HEK293T (cell line): ENCODE measurements at regions not wholly inside any gene's neighbourhood (a gene's known extent, or its start where the extent isn't known, plus 50 kb on each side); places are given as distances from the start of the nearest gene placed in this dataset.

Experiments
- CTCF ChIA-PET: fragments of 350-600 bp; formaldehyde crosslinking; extraction: SDS; loops from one replicate; lab custom pipeline; 2021; ENCODE audit warnings: antibody characterized with exemption, inconsistent platforms; lab: Yijun Ruan, JAX
- POLR2A ChIA-PET: fragments of 350-600 bp; formaldehyde crosslinking; extraction: SDS; loops from one replicate; lab custom pipeline; 2020; ENCODE audit warnings: antibody characterized with exemption, inconsistent platforms; lab: Yijun Ruan, JAX
- DNase-seq: peaks from one replicate; pipeline ENCODE4 v3.0.0; 2012; ENCODE audit warnings: mixed read lengths; ENCODE audit errors: extremely low spot score
- ARNT ChIP-seq: fragments of 450-650 bp; IDR thresholded peaks from 2 replicates; pipeline ENCODE4 v1.6.1; 2017; ENCODE audit warnings: mild to moderate bottlenecking
- BHLHE40 ChIP-seq: fragments of 450-650 bp; IDR thresholded peaks from 2 replicates; pipeline ENCODE4 v1.6.1; 2016; ENCODE audit warnings: mild to moderate bottlenecking, moderate library complexity, borderline replicate concordance
- CTBP1 ChIP-seq: fragments of 450-650 bp; IDR thresholded peaks from 2 replicates; pipeline ENCODE4 v1.6.1; 2016; ENCODE audit warnings: borderline replicate concordance
- ELF4 ChIP-seq: fragments of 450-650 bp; IDR thresholded peaks from 2 replicates; pipeline ENCODE4 v1.6.1; 2017; ENCODE audit warnings: antibody characterized with exemption
- FOXA1 ChIP-seq: fragments of 450-650 bp; IDR thresholded peaks from 2 replicates; pipeline ENCODE4 v1.6.1; 2016; ENCODE audit warnings: mild to moderate bottlenecking
- FOXK2 ChIP-seq: fragments of 450-650 bp; IDR thresholded peaks from 2 replicates; pipeline ENCODE4 v1.6.1; 2016; ENCODE audit warnings: mild to moderate bottlenecking
- FOXM1 ChIP-seq: fragments of 450-650 bp; IDR thresholded peaks from 2 replicates; pipeline ENCODE4 v1.6.1; 2017; ENCODE audit warnings: mild to moderate bottlenecking, borderline replicate concordance
- HDGF ChIP-seq: fragments of 450-650 bp; IDR thresholded peaks from 2 replicates; pipeline ENCODE4 v1.6.1; 2017; ENCODE audit warnings: antibody characterized with exemption, borderline replicate concordance
- L3MBTL2 ChIP-seq: fragments of 450-650 bp; conservative IDR thresholded peaks from 2 replicates; pipeline ENCODE4 v1.6.1; 2016; ENCODE audit warnings: mild to moderate bottlenecking
- LEF1 ChIP-seq: fragments of 450-650 bp; IDR thresholded peaks from 2 replicates; pipeline ENCODE4 v1.6.1; 2017; ENCODE audit warnings: mild to moderate bottlenecking, borderline replicate concordance
- NFRKB ChIP-seq: fragments of 450-650 bp; IDR thresholded peaks from 2 replicates; pipeline ENCODE4 v1.6.1; 2016; ENCODE audit warnings: mild to moderate bottlenecking, moderate library complexity
- SP1 ChIP-seq: fragments of 450-650 bp; IDR thresholded peaks from 2 replicates; pipeline ENCODE4 v1.6.1; 2017
- SUZ12 ChIP-seq: fragments of 450-650 bp; IDR thresholded peaks from 2 replicates; pipeline ENCODE4 v1.6.1; 2016; ENCODE audit warnings: mild to moderate bottlenecking
- TARDBP ChIP-seq: fragments of 450-650 bp; IDR thresholded peaks from 2 replicates; pipeline ENCODE4 v1.6.1; 2016
- ZNF384 ChIP-seq: fragments of 450-650 bp; IDR thresholded peaks from 2 replicates; pipeline ENCODE4 v1.6.1; 2016
- TF ChIP-seq, protein P1 (sequence below): fragments of 450-650 bp; IDR thresholded peaks from 2 replicates; pipeline ENCODE4 v1.6.1; 2016

DNA sequence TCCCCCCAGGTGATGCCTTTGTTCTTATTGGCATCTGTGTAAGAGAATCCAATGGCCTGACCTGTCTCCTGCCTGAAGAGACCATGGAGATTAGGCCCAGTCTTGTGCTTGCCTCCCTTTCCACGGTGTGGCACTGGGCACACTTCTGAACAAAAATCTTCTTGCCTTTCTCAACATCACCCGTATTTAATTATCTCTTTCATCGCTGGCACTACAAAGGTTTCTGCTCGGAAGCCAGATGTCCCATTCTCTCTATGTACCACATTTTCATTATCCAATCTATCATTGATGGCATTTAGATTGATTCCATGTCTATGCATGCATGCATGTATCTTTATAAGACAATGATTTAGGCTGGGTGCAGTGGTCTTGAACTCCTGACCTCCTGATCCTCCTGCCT is 74.3 kb downstream of the SLC25A15 start:
- ChIA-PET CTCF (no interaction called here), POLR2A (no interaction called here)
- DNase-seq = no peak
- TF ChIP-seq NFRKB (no peak), CTBP1 (no peak), BHLHE40 (no peak), HDGF (no peak), ZNF384 (no peak), SP1 (no peak), FOXK2 (no peak), SUZ12 (no peak), FOXA1 (no peak), FOXM1 (no peak), ELF4 (no peak), ARNT (no peak), LEF1 (no peak), L3MBTL2 (no peak), TARDBP (no peak)
- TF ChIP-seq, protein P1, sequence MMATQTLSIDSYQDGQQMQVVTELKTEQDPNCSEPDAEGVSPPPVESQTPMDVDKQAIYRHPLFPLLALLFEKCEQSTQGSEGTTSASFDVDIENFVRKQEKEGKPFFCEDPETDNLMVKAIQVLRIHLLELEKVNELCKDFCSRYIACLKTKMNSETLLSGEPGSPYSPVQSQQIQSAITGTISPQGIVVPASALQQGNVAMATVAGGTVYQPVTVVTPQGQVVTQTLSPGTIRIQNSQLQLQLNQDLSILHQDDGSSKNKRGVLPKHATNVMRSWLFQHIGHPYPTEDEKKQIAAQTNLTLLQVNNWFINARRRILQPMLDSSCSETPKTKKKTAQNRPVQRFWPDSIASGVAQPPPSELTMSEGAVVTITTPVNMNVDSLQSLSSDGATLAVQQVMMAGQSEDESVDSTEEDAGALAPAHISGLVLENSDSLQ = no peak

DNA sequence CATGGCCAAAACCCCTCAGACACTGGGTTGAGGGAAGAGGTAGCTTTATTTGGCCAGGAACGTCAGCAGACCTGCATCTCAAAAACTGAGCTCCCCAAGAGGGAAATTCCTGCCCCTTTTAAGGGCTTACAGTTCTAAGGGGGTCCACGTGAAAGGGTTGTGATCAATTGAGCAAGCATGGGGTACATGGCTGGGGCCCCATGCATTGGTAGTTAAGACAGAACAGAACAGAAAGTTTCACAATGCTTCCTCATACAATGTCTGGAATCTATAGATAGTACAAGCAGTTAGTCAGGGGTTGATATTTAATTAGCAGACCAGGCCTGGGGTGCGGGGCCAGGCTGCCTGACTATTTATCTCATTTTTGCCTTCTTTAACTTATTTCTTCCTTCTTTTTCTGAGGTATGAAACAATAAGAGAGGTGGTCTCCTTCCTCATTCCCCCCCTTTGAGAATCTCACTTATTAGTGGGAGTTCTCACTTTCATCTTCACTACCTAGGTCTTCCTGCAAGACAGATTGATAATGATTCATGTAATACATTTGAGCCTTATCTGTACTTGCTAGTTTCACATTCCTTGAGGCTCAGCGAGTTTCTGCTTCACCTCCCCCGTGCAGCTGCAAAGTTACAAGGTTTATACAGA is 84.8 kb downstream of the SLC25A15 start:
- POLR2A ChIA-PET = no interaction called here
- TF ChIP-seq BHLHE40 (no peak), SP1 (no peak), LEF1 (no peak), CTBP1 (no peak), FOXM1 (no peak), ELF4 (no peak), TARDBP (no peak), NFRKB (no peak), FOXK2 (no peak), L3MBTL2 (no peak), HDGF (no peak), FOXA1 (no peak), ZNF384 (no peak), ARNT (no peak), SUZ12 (no peak)
- TF ChIP-seq, protein P1 = no peak
- CTCF ChIA-PET = no interaction called here

DNA sequence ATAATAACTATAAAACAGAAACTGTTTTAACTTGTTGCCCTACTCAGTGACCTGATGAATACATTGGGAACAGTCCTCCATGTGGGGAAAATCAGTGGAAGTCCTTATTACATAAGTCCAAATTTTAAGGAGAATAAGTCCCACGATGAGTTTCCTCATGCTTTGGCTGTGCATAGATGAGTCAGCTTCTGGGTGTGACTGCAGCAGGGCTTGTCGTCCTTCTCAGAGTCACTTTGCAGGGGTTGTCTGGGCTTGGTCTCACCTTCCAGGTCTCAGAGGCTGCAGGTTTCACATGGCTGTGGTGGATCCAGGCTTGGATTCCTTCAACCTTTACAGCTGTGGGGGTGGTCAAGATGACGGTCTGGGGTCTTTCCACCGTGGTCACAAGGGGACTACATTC is 85.6 kb downstream of the SLC25A15 start:
- DNase-seq = no peak
- TF ChIP-seq SP1 = no peak
- no peak for TF ChIP-seq TARDBP
- TF ChIP-seq, protein P1 = no peak
- TF ChIP-seq ARNT = no peak
- TF ChIP-seq NFRKB = no peak
- TF ChIP-seq SUZ12 = no peak
- TF ChIP-seq FOXK2 = no peak
- TF ChIP-seq LEF1 = no peak
- no peak for TF ChIP-seq HDGF
- TF ChIP-seq CTBP1 = no peak
- no peak for TF ChIP-seq ZNF384
- ChIA-PET POLR2A (interaction anchor here (0.6 kb wide), 1 partner anchor 388 kb away, joined by 3 read pairs; the partner anchor contains the start of gene MTRF1), CTCF (no interaction called here)

More for the DNA sequence above, 84.8 kb downstream of the SLC25A15 start:
- no peak for DNase-seq

GRCh38 chr13:40875583-40875982 is 86.2 kb downstream of the SLC25A15 start:
- ChIA-PET POLR2A (interaction anchor here (0.6 kb wide), 1 partner anchor 388 kb away, joined by 3 read pairs; the partner anchor contains the start of gene MTRF1), CTCF (no interaction called here)
- TF ChIP-seq FOXA1 (no peak), ELF4 (no peak), NFRKB (no peak), ZNF384 (no peak), TARDBP (no peak), L3MBTL2 (no peak), LEF1 (no peak), ARNT (no peak), HDGF (no peak), FOXK2 (no peak), SUZ12 (no peak), SP1 (no peak), FOXM1 (no peak), BHLHE40 (no peak), CTBP1 (no peak)
- TF ChIP-seq, protein P1 = no peak
- DNase-seq = no peak

DNA sequence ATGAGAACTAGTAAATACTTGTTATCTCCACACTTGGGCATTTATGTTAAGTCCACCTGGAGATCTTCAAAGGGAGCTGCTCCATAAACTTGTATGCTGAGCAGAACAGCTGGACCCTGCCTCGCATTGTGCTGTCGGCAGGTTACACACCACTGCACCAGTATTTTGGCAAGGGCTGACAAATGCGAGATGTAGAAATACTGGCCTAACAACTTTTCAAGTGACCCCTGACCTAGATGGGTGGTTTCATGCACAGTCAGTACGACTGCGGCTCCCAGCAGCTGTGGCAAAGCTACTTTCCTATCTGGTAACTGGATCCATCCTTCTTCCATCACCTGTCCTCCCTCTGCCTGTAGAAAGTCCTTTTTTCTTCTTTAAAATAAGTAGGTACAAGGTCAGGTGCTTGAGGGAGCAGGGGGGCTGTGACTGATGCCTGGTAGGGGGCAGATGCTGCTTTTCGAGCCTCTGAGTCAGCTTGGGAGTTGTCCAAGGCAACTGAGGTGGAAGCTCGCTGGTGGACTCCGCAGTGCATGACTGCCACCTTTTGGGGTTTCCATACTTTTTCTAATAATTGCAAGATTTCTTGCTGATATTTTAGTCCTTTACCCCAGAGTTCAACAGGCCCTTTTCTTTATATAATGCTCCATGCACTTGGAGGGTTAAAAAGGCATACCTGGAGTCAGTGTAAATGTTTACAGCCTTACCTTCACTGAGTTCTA is 86.8 kb downstream of the SLC25A15 start:
- CTCF ChIA-PET = no interaction called here
- POLR2A ChIA-PET = no interaction called here
- DNase-seq = no peak
- no peak for TF ChIP-seq ELF4
- TF ChIP-seq NFRKB = no peak
- TF ChIP-seq ZNF384 = no peak
- no peak for TF ChIP-seq ARNT
- TF ChIP-seq SUZ12 = no peak
- TF ChIP-seq L3MBTL2 = no peak
- TF ChIP-seq, protein P1 = no peak
- no peak for TF ChIP-seq SP1
- no peak for TF ChIP-seq FOXA1
- TF ChIP-seq TARDBP = no peak
- TF ChIP-seq CTBP1 = no peak
- TF ChIP-seq FOXK2 = no peak
- no peak for TF ChIP-seq LEF1
- TF ChIP-seq BHLHE40 = no peak
- TF ChIP-seq HDGF = no peak
- no peak for TF ChIP-seq FOXM1
